GM19240 (cell line): ENCODE measurements at regions not wholly inside any gene's neighbourhood (a gene's known extent, or its start where the extent isn't known, plus 50 kb on each side); places are given as distances from the start of the nearest gene placed in this dataset.

ENCODE experiments used
- DNase-seq: peaks from one replicate; pipeline ENCODE4 v3.0.0; 2011; ENCODE audit warnings: low spot score; ENCODE audit not compliant: insufficient read length

- DNase-seq = no peak
Measured at GRCh38 chr11:92658733-92659132, 310.7 kb upstream of the MTNR1B start.

- no peak for DNase-seq
Measured at GRCh38 chr11:92659793-92660192, 309.7 kb upstream of the MTNR1B start.

GRCh38 chr11:92662601-92663360 is 306.7 kb upstream of the MTNR1B start:
- DNase-seq = no peak

- DNase-seq = no peak
Measured at GRCh38 chr11:92663539-92663938, 305.9 kb upstream of the MTNR1B start.

GRCh38 chr11:92667486-92668152 is 301.8 kb upstream of the MTNR1B start:
- no peak for DNase-seq

- no peak for DNase-seq
Measured at GRCh38 chr11:92670308-92670890, 299.1 kb upstream of the MTNR1B start.

GRCh38 chr11:92671081-92671480 is 298.4 kb upstream of the MTNR1B start:
- no peak for DNase-seq

GRCh38 chr11:92675303-92675702 is 294.1 kb upstream of the MTNR1B start:
- no peak for DNase-seq

- DNase-seq = no peak
Measured at GRCh38 chr11:92675810-92676209, 293.6 kb upstream of the MTNR1B start.

GRCh38 chr11:92678008-92678611 is 291.3 kb upstream of the MTNR1B start:
- no peak for DNase-seq

- no peak for DNase-seq
Measured at GRCh38 chr11:92681586-92681985, 287.9 kb upstream of the MTNR1B start.

GRCh38 chr11:92682136-92682535 is 287.3 kb upstream of the MTNR1B start:
- DNase-seq = no peak

- no peak for DNase-seq
Measured at GRCh38 chr11:92682952-92683351, 286.5 kb upstream of the MTNR1B start.

- no peak for DNase-seq
Measured at GRCh38 chr11:92685049-92685448, 284.4 kb upstream of the MTNR1B start.

GRCh38 chr11:92687724-92688123 is 281.7 kb upstream of the MTNR1B start:
- no peak for DNase-seq

GRCh38 chr11:92688416-92688815 is 281.0 kb upstream of the MTNR1B start:
- DNase-seq = no peak

GRCh38 chr11:92692826-92693546 is 276.5 kb upstream of the MTNR1B start:
- no peak for DNase-seq

- DNase-seq = no peak
Measured at GRCh38 chr11:92696076-92696475, 273.4 kb upstream of the MTNR1B start.

- DNase-seq = no peak
Measured at GRCh38 chr11:92697461-92698312, 271.8 kb upstream of the MTNR1B start.

GRCh38 chr11:92698742-92699141 is 270.7 kb upstream of the MTNR1B start:
- DNase-seq = no peak
